Brain pericyte (primary cell): ENCODE measurements at regions not wholly inside any gene's neighbourhood (a gene's known extent, or its start where the extent isn't known, plus 50 kb on each side); places are given as distances from the start of the nearest gene placed in this dataset.

Experiments used
- DNase-seq: peaks from one replicate; pipeline ENCODE4 v3.0.0-alpha.2; 2012; ENCODE audit warnings: low read depth, low spot score

DNA sequence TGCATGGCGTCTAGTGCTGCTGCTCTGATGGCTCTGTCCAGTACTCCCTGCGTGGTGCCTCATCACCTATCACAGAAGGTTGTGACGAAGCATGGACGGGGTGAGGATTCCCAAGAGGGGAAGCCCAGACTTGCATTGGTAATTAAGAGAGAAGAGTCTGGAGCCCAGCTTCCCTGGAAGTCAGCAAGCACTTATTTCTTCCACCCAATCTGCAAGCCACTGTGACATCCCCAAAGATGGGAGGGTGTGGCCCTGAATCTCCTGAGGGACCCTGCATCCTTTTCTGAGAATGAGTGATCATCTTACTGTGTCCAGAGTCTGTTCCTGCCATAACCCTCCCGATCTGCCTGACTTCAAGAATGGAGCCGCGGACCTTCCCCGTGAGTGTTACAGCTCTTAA, 166.7 kb downstream of the PTPN20 start:
- DNase-seq = no peak

DNA sequence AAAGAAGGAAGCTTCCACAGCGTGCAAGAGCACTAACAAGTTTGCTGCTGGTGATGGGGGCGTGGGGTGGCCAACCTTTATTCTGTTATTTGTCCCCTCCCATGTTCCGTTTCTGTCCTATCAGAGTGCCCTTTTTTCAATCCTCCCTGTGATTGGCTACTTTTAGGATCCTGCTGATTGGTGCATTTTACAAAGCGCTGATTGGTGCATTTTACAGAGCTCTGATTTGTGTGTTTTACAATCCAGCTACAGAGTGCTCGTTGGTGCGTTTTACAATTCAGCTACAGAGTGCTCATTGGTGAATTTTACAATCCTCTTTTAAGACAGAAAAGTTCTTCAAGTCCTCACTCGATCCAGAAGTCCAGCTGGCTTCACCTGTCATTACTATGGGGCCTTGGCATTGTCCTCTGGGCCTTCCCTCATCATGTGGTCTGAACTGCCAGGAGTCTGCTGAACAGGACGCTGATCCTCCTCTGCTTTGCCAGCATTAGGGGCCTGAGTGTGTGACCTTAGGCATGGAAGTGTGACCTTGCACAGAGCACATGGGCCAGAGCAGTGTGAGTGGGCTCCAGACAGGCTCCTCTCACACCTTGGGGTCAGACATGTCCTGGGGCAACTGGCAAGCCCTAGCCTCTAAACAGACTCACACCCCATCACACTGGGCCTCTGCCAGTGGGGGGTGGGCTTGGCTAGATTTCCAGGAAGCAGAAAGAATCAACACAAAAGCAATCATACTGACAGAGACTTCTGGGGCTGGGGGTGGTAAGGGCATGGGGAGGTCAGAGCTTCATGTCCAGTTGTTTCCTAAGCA, 167.4 kb downstream of the PTPN20 start:
- no peak for DNase-seq

DNA sequence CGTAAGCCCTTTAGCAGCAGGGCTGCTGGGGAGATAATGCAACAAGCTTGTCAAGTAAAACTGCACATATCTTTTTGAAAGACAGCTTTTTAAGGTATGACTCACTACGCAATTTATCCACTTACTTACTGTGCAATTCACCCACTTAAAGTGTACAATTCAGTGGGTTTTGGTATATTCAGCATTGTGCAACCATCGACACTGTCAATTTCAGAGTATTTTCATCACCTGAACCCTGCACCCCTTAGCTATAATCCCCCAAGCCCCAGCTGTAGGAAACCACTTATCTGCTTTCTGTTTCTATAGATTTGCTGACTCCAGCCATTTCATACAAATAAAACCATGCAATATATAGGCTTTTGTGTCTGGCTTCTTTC, 168.0 kb downstream of the PTPN20 start:
- no peak for DNase-seq

DNA sequence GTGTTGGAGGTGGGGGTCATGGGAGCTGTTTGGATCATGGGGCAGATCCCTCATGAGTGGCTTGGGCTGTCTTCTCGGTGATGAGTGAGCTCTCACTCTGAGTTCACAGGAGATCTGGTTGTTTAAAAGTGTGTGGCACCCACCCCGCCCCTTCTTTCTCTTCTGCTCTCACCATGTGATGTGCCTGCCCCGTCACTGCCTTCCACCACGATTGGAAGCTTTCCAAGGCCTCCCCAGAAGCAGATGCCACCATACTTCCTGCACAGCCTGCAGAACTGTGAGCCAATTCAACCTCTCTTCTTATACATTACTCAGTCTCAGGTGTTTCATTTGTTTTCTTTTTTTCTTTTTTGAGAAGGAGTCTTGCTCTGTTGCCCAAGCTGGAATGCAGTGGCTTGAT, 170.0 kb downstream of the PTPN20 start:
- DNase-seq = no peak

DNA sequence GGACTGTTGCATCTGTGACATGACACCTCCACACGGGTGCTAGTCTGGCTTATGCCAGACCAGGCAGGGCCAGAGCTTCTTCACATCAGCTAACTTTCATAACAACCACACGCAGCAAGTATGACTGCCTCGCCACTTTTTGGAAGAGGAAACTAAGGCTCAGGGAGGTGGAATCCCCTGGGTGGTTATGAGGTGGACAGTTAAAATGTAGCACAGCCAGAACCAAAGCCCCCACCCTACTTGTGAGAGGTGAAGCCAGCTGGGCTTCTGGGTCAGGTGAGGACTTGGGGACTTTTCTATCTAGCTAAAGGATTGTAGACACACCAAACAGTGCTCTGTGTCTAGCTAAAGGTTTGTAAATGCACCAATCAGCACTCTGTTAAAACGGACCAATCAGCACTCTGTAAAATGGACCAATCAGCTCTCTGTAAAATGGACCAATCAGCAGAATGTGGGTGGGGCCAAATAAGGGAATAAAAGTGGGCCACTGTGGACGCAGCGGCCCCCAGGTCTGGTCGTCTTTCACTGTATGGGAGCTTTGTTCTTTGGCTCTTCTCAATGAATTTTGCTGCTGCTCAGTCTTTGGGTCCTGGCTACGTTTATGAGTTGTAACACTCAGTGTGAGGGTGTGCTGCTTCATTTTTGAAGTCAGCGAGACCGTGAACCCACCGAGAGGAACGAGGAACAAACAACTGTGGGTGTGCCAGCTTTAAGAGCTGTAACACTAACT, 171.0 kb downstream of the PTPN20 start:
- DNase-seq = no peak

DNA sequence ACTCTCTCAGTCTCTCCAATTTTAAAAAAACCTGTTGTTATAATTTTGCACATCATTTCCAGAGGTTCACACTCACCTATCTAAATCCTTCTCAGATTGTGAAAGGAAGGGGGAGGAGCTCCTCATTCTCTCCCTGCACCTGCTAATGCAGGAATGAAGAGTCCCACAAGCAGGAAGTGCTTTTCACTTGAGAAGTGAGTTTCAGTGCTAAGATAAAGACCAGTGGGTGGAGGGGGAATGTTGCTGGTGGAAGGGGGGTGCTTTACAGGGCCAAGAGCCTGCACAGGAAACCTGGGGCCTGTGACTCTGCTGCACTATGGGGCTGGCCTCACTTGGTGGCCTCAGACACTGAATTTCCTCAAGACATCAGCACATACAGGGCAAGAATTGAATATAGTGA, 176.4 kb downstream of the PTPN20 start:
- DNase-seq = no peak

DNA sequence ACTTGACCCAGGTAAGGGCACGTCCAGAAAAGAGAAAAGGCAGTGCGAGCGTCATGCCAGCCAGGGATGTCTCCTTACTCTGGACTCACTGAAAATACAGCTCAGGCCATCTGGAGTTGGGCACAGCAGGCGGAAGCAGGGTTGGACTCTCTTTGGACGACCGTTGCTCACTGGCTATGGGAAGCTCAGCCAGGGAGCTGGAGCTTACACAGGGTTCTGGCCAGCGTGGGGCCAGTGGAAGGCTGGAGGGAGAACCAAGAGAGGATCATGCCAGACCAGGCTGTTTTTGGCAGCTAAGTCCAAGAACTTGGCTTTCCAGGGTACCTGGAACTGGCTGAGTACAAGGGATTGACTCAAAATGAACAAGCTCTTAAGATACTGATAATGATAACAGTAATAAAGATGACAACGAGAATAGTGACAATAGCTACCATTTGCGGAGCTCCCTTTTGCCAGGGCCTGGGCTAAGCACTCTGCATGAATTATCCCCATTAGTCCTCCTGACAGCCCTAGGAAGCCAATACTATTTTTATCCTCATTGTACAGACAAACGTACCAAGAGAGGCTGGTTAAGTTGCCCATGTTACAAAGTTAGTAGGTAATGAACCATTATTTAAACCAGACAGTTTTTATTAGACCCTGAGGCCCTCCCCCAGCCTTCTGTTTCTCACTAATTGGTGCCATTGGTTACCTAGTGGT, 177.6 kb downstream of the PTPN20 start:
- DNase-seq = no peak

DNA sequence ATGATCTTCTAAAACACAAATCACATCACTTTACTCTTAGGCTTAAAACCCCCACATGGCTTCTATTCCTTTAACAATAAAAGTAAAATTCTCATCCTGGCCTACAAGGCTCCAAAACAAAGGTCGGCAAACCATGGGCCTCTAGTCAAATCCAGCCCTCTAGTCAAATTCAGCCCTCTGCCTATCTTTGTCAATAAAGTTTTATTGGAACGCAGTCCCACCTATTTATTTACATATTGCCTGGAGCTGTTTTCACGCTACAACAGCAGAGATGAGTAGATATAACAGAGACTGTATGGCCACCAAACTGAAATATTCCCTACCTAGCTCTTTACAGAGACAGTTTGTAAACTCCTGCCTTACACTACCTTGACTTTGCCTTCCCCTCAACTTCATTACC, 178.8 kb downstream of the PTPN20 start:
- no peak for DNase-seq

DNA sequence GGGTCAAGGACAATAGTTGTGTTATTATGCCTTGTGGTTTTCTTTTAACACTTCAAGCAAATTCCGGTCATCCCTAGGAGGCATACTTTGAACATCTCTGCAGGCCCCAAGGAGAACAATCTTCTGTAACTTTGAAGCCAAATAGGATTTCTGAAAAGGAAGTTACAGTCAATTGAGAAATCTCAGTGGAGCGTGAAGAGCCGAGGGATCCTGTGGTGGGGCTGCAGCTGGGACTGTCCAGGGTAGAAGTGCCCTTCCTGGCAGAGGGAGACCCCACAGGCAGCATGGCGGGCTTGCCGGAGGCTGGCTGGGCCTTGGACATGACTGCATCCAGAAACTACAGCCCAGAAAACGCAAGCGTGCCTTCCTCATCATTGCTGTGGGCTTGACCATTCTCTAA, 179.7 kb downstream of the PTPN20 start:
- no peak for DNase-seq

DNA sequence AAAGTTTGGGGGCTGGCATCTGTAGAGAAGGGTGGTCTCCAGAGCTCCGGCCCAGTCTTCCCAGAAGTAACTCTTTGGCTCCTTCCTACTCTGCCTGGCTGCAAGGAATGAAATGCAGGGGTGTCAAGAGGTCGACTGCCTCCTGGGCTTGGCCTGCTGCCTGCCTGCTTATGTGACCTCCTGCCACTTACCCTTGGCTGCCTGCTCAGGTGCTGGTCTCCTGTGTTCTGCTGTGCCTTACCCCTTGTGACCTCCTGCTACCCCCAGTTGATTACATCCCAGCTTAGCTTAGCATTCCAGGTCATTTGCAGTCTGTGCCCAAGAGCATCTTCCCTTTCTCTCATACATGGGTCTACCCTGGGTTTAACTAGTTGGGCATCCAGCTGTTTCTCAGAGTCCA, 180.2 kb downstream of the PTPN20 start:
- DNase-seq = no peak

DNA sequence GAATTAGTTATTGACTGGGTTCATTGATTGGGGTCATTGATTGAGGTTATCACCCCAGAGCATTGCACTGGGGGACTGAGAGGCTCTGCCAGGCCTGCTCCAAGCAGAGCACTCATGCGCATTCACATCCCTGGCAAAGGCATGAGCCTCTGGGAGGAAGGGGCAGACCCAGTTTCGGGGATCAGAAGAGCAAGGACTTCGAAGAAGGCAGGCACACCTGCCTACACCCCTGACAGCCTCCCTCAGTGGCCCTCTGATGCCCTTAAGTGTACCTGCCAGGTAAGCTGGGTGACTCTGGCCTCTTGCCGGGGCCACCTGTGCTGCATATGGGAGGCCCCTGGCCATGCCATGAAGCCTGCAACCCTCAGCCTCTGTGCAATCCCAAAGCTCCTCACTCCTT, 181.1 kb downstream of the PTPN20 start:
- DNase-seq = no peak

DNA sequence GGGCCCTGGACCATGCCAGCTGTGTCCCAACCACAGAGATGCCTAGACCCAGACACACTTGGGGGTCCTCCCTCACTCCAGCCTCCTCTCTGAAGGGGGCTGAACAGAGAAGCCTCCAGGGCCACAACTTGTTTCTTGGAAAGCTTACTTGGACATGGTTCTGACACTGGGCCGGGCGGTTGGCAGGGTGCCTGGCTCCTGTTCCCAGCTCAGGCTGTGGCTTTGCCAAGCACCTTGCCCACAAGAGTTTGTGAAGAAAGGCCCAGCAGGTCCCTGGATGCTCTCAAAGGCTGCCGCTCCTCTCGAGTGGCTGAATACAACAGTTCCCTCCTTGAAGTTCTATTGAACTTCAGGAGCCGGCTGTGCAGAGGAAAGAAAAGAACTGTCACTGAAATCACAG, 181.6 kb downstream of the PTPN20 start:
- no peak for DNase-seq

DNA sequence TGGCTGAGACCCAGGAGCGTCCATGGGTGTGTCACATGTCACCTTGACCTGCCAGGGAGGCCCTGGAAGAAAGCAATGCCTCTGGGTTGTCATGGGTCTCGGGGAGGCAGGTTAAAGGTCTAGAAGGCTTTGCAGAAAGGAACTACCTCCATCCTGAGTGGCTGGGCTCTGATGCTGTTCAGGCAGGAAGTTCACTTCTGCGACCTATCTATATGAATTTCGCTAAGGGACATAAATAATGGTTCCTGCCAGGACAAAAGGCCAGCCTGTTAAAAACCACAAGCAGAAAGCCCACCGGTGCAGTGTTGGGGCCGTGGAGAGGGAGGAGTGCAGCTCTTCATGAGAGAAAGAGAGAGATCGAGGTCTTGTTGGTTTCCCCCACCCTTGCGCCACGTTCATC, 182.9 kb downstream of the PTPN20 start:
- DNase-seq = no peak

DNA sequence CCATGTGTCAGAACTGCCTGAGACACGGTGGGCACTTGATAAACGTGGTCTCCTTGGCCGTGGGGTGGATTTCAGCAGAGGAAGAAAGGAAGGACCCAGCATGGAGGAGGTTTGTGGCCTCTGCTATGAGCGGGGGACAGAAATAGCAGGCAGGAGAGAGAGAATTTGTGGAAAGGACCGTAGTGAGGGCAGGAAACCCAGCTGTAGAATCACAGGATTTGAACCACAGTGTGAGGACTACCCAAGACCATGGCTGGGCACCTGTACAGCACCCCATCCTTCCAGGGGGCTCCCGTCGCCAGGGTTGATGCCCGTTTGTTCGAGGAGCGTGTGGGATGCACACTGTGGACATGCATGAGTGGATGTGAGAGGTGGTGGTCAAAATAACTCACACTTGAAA, 183.4 kb downstream of the PTPN20 start:
- no peak for DNase-seq

DNA sequence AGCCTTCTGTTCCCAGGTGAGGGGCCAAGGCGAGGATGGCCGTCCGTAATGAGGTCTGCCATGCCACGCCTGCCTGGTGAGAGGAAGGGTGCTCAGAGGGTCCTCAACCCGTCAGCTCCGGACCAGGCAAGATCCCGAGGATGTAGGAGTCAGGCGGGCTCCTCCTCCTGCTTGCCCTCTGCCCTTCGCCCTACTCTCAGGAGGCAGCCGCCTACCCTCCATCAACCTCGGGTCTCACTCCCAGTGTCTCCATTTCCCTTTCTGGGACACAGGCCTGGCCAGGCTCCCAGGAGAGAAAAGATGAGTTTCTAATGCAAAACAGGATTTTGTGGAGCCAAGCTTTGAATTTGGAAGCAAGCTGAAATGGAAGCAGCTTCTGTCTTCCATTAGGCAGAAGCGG, 184.0 kb downstream of the PTPN20 start:
- DNase-seq = no peak

DNA sequence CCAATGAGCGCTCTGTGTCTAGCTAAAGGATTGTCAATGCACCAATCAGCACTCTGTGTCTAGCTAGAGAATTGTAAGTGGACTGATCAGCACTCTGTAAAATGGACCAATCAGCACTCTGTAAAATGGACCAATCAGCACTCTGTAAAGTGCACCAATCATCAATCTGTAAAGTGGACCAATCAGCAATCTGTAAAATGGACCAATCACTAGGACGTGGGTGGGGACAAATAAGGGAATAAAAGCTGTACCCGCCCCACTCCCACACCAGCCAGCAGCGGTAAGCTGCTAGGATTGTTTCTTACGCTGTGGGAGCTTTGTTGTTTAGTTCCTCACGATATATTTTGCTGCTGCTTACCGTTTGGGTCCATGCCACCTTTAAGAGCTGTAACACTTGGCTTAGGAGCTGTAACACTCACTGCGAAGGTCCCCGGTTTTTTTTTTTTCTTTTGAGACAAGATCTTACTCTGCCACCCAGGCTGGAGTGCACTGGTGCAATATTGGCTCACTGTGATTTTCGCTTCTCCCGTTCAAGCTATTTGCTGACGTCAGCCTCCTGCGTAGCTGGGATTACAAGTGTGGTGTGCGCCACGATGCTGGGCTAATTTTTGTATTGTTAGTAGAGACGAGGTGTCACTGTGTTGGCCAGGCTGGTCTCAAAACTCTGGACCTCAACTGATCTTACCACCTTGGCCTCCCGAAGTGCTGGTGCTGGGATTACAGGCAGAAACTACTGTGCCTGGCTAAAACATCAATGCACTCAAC, 184.8 kb downstream of the PTPN20 start:
- no peak for DNase-seq

DNA sequence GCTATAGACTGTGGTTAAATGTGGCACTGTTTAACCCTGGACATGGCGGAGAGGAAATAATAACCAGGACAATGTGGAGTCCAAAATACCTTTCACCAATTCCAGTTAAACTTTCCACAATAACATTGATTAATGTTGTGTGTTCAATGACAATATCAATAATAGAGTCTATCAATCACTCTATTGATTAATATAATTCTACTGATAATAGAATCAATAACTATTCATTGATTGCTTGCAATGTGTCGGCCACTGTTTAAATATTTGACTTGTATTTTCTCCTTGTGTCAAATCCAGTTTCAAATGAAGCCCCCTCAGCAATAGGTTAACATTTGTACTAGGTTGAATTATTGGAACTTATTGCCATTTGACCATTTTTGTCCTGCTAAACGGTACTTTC, 187.0 kb downstream of the PTPN20 start:
- no peak for DNase-seq

DNA sequence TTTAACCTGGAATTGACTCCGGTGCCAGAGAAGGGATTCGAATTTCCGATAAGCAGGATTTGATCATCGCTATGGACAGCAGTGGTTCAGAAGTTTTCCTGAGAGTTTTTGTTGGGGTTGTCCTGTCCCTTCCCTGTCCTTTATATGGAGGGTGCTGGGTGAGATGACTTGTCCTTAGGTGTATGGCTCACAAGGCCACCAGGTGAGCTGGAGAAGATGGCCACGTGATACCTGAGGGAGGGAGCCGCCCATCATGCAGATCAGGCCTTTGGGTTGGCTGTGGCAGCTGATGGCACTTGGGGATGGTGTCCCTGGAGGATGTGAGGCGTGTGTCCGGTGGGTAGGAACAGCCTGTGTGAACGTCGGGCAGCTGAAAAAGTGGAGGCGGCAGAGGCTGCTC, 187.7 kb downstream of the PTPN20 start:
- no peak for DNase-seq

DNA sequence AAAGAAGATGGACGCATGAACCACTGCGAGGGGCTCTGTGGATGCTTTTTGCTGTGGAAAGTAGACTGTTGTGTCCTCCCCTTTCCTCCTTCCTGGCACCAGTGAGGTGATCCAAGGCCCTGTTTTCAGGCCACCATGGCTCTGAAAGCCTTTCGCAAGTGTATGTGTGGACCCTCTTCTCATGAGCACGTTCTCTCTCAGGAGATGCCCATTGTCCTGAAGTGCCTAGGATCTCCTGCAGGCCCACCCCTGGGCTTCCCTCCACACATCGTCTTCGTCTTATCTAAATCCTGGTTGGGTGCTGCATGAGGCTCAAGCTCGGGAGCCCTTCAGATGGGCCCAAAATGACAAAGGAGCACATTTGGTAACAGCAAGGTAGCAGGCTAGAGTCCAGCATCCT, 188.2 kb downstream of the PTPN20 start:
- DNase-seq = no peak

DNA sequence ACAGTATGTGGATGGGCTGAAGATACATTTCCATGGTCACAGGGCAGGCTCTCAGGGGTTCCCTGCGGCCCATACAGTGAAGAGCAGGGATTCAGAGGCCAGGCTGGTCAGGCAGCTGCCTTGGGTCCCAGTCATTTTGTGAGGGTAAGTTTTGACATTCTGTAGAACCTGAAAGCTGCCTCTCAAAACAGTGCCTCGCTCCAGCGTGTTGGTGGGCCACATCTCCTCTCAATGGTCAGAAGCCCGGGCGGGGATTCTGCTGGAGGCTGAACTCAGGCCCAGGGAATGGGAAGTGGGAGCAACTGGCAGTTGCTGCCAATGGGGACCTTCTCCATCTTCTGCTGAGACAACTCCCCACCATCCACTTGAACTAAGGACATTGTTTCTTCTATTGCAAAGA, 190.0 kb downstream of the PTPN20 start:
- no peak for DNase-seq

DNA sequence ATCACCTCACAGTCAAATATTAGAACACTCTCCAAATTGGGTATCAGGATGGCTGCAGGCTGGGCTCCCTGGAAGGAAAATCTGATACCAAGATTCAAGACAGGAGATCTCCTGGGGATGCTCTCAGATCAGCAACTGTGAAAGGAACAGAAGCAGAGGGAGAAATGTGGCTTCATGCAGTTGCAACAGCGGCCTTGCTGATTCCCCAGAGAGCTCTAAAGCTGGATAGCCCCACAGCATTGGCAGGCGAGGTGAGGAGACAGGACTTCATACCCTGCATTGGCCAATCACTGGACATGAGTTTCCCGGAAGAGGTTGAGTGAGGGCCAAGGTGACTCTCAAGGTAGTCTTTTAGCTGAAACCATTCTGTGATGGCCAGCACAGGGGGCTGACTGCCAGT, 190.6 kb downstream of the PTPN20 start:
- no peak for DNase-seq

DNA sequence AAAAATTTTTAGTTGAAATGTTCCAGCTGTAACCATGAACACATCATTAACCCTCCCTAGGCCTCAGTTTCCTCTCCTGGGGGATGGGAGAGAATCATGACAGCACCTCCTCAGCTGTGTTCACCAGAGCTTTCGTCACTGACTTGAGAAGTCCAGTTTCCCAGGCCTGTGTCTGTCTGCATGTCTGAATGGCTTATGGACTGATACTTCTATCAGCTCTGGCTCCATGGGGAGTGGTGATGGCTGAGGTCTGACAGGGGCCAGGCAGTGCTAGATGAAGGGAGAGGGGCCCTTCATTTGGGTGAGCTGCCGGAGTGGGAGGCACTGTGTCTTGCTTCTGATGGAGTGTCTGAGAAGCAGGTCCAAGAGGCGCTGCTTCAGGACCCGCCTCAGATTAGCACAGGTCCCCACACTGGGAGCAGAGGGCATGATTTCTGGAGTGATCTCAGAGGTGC, 192.9 kb downstream of the PTPN20 start:
- DNase-seq = no peak
